Ureter (tissue), 1 donor: ENCODE measurements at regions not wholly inside any gene's neighbourhood (a gene's known extent, or its start where the extent isn't known, plus 50 kb on each side); places are given as distances from the start of the nearest gene placed in this dataset.

Source experiments
- DNase-seq: peaks from one replicate; pipeline ENCODE4 v3.0.0-alpha.2; 2020; ENCODE audit warnings: low spot score
- donor health status: DM: yes; HTN: yes; CAD: no.

DNA sequence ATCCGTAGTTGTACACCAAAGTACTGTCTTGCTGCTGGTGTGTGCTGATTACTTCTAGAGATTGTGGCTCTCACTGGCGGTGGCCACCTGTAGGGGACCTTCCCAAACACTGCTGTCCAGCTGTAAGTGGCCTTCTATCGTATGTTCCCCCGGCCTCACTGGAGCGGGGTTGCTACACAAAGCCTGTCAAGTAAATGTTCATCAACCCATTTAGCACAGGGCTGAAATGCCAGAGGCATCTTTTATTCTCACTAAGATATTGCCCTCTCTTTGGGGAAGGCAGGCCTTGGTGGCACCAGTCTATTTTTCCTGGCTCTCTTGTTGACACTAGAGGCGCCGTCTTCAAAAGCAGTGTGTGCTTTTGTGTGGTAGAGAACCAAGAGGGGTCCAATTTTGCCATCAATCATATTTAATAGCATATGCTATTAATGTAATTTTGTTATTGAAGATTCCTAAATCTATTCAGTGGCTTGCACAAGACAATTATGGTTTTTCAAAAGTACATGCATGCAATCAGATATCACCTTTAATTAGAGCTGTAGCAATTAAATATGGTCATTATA lies 514.4 kb upstream of the SALL1 start:
- no peak for DNase-seq

DNA sequence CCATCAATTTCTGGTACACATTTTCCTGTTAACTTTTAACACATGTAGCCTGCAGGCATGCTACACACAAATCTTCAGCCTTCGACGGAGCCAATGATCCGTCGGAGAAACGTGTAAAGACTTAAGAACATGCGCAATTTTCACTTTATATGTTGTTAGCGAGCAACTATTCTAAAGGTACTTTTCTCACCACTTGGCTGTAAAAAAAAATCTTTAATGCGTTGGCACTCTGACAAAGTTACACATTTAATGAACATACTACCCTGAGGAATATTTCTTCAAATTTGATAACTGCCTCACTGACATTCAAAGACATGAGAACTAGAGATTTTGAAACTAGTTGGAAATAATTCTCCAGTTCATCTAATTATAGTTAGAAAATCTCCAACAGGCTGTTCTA lies 507.5 kb upstream of the SALL1 start:
- no peak for DNase-seq

DNA sequence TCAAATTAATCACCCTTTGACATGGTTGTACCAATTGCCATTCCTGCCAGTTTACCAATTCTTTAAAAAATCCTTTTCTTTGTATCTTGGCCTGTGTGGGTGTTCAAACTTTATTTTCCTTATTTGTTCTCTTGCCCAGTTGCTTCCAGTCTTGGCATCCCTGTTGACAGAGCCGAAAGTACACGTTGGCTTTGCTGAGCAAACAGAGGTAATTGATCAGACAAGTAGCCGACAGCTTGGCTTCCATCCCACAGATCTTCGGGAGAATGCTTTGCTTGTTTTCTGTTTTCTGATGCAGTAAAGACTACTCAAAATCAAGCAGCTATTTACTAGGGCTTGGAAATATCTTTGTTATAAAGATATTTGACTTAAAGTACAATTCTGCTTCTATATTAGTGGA lies 506.8 kb upstream of the SALL1 start:
- DNase-seq = no peak

DNA sequence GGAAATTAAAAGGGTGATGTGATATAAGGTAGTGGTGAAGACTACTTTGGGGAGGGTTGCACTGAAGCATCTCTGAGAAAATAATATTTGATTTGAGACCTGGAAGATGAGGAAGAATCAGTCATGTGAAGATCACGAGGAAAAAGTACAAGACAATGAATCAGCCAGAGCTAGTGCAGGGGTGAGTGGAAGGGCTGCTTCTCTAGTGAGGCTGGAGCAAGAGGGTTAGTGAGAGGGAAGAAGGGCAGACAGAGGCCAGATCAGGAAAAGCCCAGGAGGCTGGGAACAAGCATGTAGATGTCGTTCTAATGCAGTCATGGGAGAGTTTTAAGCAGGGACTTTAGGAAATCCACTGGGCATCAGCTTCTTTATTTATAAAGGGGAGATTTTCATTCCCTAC lies 504.2 kb upstream of the SALL1 start:
- DNase-seq = no peak

DNA sequence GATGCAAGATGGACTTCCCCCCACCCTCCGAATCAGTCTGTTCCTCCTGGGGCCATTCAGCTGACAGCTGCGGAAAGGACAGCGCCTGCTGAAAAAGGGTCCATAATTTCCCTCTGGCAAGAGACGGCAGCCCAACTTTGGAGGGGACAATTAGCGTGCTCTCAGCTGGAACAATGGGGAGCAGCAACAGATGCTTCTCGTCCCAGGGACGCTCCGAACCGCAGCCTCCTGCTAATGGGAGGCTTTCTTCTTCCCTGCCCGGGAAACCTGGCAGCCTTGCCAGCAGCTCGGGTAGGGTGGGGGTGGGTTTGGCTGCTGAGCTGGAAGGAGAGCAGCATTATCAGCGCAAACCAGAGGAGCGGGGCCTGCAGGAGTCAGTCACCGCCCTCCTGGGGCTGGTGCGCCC lies 500.0 kb upstream of the SALL1 start:
- no peak for DNase-seq

DNA sequence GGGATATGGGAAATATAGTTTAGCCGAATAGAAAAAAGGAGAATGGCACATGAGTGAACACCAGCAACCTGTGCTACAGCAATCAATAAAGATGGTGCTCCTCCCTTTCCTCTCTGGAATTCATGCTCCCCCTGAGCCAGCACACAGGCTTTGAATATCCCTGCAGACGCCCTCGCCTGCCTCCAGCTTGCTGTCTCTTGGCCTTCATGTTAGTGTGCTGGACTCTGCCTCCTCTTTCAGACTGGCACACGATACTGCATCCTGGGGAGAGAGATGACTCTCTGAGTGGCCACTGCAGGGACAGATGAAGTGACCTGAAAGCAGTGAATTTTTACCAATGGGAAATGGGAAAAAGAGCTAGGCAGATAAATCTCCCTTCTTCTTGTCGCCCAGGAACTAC lies 498.6 kb upstream of the SALL1 start:
- no peak for DNase-seq

DNA sequence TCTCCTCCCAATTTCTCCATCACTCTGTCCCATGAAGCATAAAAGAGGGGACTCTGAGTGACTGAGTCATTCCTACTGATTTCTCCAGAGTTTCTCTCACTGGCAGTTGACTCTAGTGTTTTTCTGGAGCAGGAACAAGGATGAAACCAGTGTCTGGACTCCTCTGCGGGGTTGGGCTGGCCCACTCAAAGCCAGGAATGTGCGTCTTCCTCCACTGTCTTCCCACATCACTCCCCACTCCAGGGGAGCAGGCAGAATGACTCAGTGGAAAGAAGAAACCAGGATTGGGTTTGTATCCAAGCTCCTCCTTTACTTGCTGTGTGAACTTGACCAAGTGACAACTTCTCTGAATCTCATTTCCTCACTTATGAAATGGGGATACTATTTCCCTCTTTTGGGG lies 497.5 kb upstream of the SALL1 start:
- DNase-seq = no peak

DNA sequence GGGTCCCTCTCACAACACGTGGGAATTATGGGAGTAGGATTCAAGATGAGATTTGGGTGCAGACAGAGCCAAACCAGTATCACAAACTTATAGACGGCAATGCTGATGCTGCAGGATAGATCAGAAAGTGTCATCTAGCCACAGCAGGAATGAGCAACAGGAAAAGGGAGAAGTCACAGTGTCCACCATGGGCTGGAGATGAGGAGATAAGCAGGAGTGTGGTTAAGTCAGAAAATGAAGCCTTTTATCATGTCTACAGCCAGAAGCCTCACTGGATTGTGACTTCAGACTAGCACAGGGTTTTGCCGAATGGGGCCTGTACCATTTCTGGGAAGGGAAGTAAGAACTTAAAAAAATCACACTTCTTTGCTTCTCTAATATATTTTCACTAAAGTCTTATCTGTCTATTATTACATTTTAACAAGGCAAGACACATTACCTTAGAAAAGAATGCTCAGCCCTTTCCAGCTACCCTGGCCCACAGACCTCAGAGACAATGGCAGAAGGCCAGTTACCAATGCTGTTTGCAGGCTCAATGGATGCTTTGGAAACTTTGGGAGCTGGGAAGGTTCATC lies 490.2 kb upstream of the SALL1 start:
- no peak for DNase-seq

DNA sequence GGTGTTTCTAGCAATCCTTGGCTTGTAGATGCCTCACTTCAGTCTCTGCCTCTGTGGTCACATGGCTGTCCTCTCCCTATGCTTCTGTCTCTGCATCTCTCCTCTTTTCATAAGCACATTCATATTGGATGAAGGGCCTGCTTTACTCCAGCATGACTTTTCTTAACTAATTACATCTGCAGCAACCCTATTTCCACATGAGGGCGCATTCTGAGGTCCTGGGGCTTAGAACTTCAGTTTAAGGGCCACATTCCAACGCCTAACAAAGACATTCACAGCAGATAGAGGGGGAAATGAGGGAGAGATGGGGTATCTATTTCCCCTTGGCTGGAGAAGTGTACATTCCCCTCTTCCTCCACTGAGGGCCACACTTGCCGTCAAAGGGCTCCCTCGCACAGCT lies 489.1 kb upstream of the SALL1 start:
- DNase-seq = no peak

DNA sequence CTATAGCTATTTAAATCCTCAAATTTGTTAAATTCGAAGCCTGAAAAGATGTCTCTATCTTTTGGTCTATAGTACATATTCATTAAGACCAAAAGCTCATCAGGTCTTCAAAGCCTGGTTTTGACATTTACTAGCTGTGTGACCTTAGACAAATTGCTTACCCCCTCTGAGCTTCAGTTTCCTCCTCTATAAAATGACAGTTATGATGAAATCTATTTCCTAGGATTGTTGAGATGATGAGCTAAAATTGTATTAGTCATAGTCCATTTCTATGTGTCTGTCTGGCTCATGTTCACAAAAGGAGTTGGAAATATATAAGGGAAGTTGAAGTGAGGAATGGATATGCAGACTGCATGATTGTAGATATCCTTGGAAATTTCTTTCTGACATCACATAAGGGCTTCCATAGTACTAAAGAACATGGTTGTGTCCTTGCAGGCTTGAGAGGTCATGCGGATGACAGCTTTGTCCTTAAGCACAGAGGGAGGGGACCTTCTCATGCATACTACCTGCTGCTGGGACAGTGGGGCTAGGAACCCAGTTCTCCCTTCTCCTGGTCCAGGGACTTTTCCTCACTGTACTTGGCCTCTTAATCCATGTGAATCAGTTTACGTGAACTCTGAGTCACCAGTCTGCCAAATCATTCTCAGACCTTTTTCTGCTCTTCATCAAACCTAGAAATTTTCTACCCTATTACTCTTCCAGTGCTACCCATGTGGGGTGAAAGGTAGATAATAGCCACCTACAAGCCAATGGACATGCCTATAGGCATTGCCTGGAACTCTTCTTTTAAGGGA lies 487.5 kb upstream of the SALL1 start:
- no peak for DNase-seq

DNA sequence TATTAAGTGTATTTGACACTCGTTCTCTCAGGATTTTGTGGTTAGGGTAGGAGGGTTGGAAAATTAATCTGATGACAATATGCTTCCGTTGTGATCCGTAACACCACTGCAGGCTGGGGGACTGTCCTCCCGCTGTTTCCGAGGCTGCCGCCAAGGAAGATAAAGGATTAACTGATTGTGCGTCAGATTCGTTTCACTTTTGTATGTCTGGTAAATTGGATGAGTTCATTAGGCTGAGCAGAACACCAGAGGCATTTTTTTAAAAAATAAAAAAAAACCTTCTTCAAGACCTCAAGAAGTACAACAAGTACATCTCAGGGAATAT lies 486.7 kb upstream of the SALL1 start:
- no peak for DNase-seq

DNA sequence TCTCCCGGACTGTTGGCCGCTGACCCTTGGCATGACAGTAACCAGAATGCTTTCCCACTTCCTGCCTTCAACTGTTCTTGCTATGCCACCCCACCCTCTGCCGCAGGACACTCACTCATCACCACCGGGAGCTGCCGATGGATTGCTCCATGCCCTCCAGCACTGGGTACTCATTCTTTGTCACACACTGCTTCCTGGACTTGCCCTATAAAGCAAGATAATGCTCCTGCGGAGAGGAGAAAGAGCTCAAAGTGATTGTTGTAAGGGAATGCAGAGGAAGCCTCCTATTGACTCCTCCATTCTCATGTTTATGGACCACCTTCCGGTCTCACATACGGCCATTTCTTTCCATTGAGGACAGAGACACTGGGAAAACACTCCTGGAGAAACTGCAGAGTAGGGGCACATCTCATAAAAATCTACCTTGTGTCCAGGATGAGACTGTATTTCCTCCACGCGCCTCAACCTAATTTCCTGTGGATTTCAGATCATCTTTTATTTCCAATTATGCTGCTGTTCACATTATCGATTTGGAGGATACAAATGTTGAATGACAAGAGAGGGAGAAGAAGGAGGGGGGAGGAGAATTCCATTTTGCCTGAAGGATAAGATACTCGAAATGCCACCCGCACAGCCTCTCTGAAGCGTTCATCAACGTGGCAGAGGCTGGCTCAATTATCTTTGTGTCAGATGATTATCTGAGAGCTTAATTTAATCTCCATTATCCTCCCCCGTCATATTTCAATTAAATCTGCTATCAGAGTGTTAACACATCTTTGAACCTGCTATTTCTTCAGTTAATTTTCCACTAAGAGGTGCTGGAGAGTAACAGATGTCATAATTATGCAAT lies 486.1 kb upstream of the SALL1 start:
- DNase-seq = no peak

DNA sequence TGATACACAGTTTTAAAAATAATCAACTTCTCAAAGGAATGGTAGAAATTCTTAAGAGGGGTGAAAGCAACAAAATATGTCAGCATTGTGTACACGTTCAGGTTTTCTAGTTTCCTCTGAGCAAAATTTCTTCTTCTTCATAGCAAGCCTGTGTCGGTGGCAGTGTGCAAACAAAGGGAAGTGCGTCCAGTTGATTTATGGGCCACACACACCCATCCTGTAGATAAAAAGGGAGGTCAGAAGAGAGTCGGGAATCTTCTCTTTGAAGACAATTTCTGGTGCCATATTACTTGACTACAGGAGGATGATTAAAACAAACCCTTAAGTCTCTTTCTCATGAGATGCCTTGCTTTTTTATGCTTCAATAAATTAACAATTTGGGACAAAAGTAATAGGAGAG lies 484.1 kb upstream of the SALL1 start:
- no peak for DNase-seq

DNA sequence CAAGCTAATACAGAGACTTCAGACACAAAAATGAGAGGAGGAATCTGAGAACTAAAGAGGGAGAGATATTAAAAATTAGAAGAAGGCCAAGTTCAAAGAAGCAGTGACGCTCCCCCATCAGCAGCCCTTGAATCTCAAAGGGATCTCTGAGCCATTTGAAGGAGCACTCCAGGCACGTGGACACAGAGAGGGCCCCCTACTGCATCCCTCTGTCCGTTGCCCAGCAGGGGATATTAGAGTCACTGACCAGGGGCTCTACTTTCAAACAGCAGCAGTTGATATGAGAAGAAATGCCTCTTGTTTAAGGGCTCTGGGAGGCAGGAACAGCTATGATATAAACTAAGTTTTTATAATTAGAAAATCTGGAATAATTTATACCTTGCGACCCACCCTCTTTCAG lies 479.0 kb upstream of the SALL1 start:
- no peak for DNase-seq

DNA sequence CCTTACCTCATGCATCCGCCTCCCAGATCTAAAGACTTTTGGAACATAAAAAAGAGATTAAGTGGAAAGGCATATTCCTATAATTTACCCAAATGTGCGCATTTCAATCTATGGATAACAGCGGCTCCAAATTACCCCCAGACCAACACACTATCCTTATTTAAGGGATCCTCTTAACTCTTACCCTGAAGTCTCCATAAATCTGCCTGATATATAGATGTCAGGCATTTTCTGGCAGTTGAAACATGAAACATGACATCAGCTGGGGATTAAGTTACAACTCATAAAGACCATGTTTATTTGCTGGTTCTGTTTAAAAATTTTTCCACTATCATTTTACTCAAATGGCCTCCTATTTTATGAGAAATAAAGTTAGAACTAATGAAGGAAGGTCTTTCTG lies 478.5 kb upstream of the SALL1 start:
- DNase-seq = no peak

DNA sequence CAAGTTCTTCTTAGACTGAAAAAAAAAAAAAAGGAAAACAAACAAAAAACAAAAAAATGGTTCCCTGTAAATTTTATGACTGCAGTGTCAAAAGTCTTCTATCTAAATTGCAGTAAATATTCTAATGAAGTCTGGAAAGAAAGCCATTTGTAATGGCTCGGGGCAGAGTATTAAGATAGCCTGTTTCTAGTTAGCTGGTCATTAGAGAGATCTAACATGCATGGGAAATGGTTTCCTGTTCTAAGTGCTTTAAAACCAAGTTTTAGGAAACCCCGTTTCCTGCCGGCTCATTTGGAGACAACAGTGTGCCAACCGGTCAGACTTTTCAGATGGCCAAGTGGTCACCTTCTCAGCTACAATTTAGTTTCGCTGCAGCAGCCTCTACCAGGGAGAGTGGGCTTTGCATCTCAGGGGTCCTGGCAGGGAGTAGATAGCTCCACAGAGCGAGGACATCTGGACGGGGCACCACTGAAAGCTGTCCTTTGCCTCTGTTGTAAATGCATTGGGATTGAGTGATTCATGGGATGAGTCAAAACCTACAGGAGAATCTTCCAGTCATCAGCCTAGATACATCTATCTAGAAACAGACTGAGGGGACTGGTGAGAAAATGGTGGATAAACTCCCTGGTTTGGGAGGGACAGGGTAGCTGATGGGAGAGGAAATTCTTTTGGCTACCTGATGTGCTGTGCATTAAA lies 473.2 kb upstream of the SALL1 start:
- no peak for DNase-seq

DNA sequence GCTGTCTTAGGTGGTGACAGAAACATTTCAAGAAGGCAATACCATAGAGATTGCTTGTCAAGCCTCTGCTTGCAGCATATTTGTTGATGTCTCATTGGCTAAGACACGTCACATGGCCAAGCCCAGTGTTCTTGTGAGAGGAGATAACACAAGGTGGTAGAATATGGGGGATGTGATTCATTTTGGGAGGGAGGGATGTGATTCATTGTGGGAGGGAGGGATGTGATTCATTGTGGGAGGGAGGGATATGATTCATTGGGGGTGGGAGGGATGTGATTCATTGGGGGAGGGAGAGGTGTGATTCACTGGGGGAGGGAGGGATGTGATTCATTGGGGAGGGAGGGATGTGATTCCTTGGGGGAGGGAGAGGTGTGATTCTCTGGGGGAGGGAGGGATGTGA lies 470.5 kb upstream of the SALL1 start:
- DNase-seq = no peak

DNA sequence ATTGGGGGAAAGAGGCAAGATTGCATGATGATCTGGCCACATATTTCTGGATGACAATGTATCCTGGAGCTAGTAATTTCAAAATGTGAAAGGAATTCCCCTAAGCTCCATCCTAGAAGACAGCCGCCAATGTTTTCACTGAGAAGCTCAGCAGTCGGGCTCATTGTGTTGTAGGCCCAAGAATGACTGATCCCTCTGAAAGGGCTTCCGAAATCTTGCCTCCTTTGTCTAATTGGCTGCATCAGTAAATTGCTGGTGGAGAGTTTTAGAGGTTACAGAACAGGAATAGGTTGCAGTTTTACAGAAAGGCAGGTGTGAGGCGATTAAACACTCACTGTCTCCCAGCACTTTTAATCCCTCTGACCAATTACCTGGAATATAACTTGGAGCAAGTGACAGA lies 464.1 kb upstream of the SALL1 start:
- no peak for DNase-seq

DNA sequence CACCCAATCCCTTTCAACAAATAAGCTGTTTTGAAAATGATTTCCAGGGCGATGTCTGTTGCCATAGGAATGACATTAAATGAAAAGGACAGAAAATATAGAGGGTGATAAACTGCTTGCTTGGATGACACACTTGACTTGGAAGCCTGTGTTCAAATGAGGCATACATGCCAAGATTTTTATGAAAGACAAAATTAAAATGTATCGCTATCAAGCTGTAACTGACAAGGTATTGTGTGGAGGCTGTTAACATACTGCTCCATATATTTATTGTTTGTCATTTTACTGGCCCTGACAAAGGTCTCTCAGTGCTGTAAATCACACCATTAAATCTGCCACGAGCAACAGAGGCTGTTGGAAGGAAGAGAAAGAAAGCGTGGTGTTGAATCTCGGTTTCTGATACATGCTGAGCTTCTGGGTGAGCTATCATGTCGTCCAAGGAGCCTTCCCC lies 456.2 kb upstream of the SALL1 start:
- DNase-seq = no peak

DNA sequence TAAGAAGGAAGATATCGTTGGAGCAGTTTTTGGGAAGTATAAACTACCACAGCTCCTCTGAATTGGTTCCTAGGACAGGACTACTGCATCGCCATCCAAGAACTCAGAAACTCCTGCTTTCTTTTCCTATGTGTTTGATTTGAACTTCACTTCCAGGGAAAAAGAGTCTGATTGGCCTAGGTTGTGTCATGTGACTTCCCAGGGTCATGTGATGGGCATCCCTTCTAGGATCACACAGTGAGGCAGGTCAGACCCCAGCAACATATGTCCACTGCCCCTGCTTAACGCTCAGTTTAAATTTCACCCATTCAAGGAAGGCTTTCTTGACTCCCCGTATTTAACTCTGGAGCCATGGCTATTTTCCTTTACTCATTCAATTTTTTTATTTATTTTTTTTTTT lies 445.2 kb upstream of the SALL1 start:
- DNase-seq = no peak

DNA sequence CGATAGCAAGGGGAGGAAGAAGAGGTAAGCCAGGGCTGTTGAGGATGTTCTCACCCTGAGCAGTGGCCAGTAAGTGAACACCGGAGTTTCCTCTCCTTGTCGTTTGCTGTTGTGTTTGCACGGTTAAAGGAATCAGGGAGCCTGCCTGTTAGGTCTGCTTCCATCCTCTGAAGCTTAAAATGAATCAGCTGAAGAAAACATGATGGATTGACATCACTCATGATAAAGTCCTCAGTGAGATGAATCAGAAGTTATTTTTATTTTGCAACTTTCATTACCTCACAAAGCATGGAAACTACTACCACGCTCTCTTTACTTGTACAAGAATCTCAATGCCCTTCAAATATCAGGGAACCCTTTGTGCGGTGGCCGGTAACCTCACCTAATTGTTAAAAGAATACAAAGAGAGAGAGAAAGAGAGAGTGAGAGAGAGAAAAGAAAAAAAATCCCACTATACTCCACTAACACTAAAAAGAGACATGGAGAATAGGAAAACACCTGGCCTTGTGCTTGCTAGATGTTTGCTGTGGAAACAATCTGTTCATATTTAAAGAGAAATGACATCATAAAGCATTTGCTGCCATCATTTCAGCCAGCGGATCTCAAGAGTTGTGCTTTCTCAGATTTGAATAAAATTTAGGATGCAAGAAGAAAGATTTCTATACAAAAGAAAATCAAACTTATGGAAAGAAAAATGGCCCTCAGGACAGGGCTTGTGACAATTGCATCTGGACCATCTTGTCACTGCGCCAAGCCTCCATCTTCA lies 441.6 kb upstream of the SALL1 start:
- no peak for DNase-seq
